Activated naive CD4-positive, alpha-beta T cell treated with anti-CD3 and anti-CD28 coated beads, Interleukin-2, amount 50 U/mL, for 72 hours (primary cell): ENCODE measurements at regions not wholly inside any gene's neighbourhood (a gene's known extent, or its start where the extent isn't known, plus 50 kb on each side); places are given as distances from the start of the nearest gene placed in this dataset.
"Not testable (repeated sequence)": the region's sequence is repeated elsewhere in the genome, so short reads cannot be mapped to it uniquely, and the experiment has no call there.

Source experiments
- ATAC-seq, 2 donors: fragments of 150-1000 bp; cut with Tn5 transposase; 2 replicates each; pipeline ENCODE4 v1.10.0; 2021; ENCODE audit warnings: mild to moderate bottlenecking in 2 of 2, moderate library complexity in 2 of 2
- DNase-seq, 2 donors: peaks; one replicate each; pipeline ENCODE4 v3.0.0; 2021 to 2022; ENCODE audit warnings: low spot score in 2 of 2
- H3K27ac Mint-ChIP-seq, 2 donors: one replicate each; pipeline ENCODE4 v1.8.0; 2022; ENCODE audit warnings: mild to moderate bottlenecking in 2 of 2, mixed read lengths in 2 of 2
- H3K36me3 Mint-ChIP-seq, 2 donors: one replicate each; pipeline ENCODE4 v1.8.0; 2022; ENCODE audit warnings: mixed read lengths in 2 of 2
- H3K9me3 Mint-ChIP-seq, 2 donors: one replicate each; pipeline ENCODE4 v1.8.0; 2022; ENCODE audit warnings: mixed read lengths in 2 of 2

DNA sequence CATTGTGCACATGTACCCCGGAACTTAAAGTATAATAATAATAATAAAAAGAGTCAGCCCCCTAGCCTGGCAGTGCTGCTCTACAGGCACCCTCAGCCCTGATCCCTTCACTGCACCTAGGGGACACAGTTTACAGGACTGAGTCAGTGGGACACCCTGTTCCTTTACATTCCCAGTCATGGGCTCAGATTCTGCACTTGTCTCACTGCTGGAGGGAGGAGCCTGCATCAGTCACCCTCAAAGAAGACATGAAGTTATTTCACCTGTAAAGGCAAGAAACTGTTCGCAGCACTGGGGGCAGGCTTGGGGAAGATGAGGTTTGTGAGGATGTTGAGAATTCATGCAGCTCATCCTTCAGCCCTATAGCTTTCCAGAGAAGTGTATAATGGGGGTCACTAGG, 50.7 kb upstream of the VPREB1 start:
- no peak for ATAC-seq
- Mint-ChIP-seq H3K36me3 (peaks cover 0 to 5% of the 10 kb centered on the region in 2 donors), H3K9me3 (no peaks in the 10 kb centered on the region), H3K27ac (no peak overlapping the region)
- no peak for DNase-seq

DNA sequence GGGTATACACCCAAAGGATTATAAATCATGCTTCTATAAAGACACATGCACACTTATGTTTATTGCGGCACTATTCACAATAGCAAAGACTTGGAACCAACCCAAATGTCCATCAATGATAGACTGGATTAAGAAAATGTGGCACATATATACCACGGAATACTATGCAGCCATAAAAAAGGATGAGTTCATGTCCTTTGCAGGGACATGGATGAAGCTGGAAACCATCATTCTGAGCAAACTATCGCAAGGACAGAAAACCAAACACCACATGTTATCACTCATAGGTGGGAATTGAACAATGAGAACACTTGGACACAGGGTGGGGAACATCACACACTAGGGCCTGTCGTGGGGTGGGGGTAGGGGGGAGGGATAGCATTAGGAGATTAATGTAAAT, 51.1 kb upstream of the VPREB1 start:
- not testable (repeated sequence) for ATAC-seq, DNase-seq, H3K27ac Mint-ChIP-seq, H3K9me3 Mint-ChIP-seq, H3K36me3 Mint-ChIP-seq

DNA sequence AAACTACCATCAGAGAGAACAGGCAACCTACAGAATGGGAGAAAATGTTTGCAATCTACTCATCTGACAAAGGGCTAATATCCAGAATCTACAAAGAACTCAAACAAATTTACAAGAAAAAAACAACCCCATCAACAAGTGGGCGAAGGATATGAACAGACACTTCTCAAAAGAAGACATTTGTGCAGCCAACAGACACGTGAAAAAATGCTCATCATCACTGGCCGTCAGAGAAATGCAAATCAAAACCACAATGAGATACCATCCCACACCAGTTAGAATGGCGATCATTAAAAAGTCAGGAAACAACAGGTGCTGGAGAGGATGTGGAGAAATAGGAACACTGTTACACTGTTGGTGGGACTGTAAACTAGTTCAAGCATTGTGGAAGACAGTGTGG, 51.6 kb upstream of the VPREB1 start:
- H3K9me3 Mint-ChIP-seq, H3K36me3 Mint-ChIP-seq, H3K27ac Mint-ChIP-seq, ATAC-seq, DNase-seq: not testable (repeated sequence)

DNA sequence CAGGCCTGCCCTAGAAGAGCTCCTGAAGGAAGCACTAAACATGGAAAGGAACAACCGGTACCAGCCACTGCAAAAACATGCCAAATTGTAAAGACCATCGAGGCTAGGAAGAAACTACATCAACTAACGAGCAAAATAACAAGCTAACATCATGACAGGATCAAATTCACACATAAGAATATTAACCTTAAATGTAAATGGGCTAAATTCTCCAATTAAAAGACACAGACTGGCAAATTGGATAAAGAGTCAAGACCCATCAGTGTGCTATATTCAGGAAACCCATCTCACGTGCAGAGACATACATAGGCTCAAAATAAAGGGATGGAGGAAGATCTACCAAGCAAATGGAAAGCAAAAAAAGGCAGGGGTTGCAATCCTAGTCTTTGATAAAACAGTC, 54.8 kb upstream of the VPREB1 start:
- H3K27ac Mint-ChIP-seq, H3K9me3 Mint-ChIP-seq: not testable (repeated sequence)
- H3K36me3 Mint-ChIP-seq = peaks cover 0 to 12% of the 10 kb centered on the region in 2 donors

DNA sequence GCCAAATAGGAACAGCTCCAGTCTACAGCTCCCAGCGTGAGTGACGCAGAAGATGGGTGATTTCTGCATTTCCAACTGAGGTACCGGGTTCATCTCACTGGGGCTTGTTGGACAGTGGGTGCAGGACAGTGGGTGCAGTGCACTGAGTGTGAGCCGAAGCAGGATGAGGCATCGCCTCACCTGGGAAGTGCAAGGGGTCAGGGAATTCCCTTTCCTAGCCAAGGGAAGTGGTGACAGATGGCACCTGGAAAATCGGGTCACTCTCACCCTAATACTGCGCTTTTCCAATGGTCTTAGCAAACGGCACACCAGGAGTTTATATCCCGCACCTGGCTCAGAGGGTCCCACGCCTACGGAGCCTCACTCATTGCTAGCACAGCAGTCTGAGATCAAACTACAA, 56.7 kb upstream of the VPREB1 start:
- DNase-seq, H3K27ac Mint-ChIP-seq, H3K9me3 Mint-ChIP-seq, ATAC-seq: not testable (repeated sequence)
- H3K36me3 Mint-ChIP-seq = peaks cover 0 to 12% of the 10 kb centered on the region in 2 donors

More for the DNA sequence above, 54.8 kb upstream of the VPREB1 start:
- not testable (repeated sequence) for DNase-seq, ATAC-seq

DNA sequence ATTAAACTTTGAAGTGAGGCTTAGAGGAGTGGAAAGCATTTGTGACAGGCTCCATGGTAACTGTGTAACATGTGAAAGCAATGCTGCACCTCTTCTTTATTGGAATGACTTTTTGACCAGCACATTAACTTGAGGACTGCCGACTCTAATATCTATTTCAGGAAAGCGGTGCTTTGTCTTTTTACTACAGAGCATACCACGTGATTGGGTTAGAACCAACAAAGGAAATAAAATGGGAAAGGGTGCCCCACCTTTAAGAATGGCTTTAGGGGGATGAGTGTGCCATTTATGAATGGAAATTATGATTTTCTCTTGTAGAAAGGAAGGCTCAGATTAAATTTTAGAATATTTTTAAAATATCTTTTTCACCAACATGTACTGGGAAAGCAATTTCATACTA, 57.3 kb upstream of the VPREB1 start:
- no peak for ATAC-seq
- no peaks in the 10 kb centered on the region for H3K9me3 Mint-ChIP-seq
- peaks cover 0 to 12% of the 10 kb centered on the region in 2 donors for H3K36me3 Mint-ChIP-seq
- no peak for DNase-seq
- H3K27ac Mint-ChIP-seq = no peak overlapping the region

DNA sequence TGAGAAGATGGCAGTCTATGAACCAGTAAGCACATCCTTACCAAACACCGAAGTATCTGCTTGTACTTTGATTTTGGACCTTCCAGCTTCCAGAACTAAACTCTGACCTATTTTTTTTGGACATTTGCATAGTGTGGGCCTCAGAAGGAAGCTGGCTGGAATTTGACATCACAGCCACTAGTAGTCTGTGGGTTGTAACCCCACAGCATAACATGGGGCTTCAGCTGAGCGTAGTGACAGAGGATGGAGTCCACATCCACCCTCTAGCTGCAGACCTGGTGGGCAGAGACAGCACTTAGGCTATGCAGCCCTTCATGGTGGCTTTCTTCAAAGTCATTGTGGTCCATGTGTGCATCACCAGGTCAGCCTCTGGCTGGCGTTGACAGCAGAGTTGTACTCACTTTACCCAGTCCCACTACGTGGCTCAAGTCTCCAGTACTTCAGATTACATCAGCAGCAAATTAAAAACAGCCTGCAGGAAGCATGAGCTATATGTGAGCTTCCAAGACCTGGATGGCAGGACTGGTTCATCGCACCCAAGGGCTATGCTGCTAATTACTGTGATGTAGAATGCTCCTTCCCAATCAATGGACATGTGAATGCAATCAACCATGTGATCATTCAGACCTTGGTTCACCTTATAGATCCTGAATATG, 58.6 kb upstream of the VPREB1 start:
- H3K27ac Mint-ChIP-seq = no peak overlapping the region
- DNase-seq (no peak), ATAC-seq (no peak)
- no peaks in the 10 kb centered on the region for H3K9me3 Mint-ChIP-seq
- H3K36me3 Mint-ChIP-seq = peaks cover 0 to 12% of the 10 kb centered on the region in 2 donors

DNA sequence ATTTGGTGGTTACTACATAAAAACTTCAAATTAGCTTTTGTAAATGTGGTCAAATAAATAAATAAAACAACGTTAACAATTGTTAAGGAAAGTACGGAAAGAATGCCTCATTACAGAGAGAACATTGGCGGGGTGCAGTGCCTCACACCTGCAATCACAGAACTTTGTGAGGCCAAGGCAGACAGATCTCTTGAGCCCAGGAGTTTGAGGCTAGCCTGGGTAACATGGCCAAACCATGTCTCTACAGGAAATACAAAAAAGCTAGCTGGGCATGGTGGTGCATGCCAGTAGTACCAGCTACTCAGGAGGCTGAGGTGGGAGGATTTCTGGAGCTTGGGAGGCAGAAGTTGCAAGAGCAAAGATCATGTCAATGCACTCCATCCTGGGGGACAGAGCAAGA, 59.4 kb upstream of the VPREB1 start:
- peaks cover 0 to 12% of the 10 kb centered on the region in 2 donors for H3K36me3 Mint-ChIP-seq
- ATAC-seq (no peak), DNase-seq (no peak)
- no peaks in the 10 kb centered on the region for H3K9me3 Mint-ChIP-seq
- no peak overlapping the region for H3K27ac Mint-ChIP-seq

DNA sequence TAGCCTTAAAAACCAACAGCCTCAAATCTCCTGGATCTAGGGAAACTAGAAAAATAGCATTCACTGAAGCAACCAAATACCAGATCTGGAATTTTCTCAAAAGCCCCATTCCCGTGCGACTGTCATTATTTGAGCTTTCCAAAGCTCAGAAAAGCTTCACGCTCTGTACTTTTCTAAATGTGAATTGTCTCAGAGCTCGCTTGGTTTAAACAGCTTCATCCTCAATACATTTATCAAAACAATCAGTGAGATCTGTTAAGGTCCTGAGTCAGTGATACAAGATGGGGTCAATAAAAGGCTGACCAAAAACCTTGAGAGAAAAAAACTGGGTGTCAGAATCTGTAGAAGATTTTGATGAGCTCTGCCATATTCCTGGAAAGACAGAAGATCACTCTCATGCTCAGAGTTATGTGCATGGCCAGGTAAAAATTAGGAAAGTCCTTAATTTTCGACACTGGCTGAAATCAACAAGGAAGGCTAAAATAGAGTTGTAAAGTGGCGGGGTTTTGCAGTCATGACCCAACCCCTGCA, 60.2 kb upstream of the VPREB1 start:
- Mint-ChIP-seq H3K27ac (no peak overlapping the region), H3K36me3 (peaks cover 0 to 12% of the 10 kb centered on the region in 2 donors), H3K9me3 (no peaks in the 10 kb centered on the region)
- DNase-seq (no peak), ATAC-seq (no peak)

DNA sequence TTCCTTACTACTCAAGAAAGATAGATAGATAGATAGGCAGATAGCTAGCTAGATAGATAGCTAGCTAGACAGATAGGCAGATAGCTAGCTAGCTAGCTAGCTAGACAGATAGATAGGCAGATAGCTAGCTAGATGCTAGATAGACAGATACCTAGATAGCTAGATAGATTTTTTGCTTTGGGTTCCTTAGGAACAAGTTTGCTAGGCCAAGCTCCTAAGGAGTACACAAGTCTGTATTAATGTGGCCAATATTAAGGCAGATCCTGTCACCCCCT, 61.7 kb upstream of the VPREB1 start:
- Mint-ChIP-seq H3K27ac (no peak overlapping the region), H3K9me3 (no peaks in the 10 kb centered on the region), H3K36me3 (peaks cover 0 to 5% of the 10 kb centered on the region in 2 donors)
- DNase-seq = no peak
- ATAC-seq = no peak

DNA sequence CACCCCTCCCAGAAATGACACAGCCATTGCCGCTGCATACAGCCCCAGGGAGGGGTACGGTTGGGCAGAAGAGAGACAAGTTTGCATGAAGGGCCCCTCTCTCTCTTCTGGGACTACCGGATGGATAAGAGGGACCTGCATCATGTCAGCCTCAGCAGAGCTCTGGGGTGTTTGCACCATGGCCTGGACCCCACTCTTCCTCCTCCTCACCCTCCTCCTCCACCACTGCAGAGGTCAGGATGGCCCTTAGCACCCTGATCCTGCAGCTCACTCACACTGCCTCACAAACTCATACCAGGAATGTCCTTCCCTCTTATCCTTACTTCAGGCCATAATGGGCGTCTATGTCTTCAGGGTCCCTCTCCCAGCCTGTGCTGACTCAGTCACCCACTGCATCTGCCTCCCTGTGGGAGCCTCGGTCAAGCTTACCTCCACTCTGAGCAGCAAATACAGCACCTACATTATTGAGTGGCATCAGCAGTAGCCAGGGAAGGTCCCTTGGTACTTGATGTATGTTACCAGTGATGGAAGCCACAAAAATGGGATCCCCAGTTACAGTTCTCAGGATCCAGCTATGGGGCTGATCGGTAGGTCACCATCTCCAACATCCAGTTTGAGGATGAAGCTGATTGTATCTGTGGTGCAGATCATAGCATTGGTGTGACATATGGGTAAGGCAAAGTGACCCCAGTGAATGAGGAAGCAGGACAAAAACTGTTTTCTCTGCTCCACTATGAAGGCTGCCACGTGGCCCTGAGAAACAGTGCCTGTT, 62.2 kb upstream of the VPREB1 start:
- ATAC-seq = no peak
- H3K27ac Mint-ChIP-seq = no peak overlapping the region
- no peak for DNase-seq
- H3K9me3 Mint-ChIP-seq = no peaks in the 10 kb centered on the region
- H3K36me3 Mint-ChIP-seq = peaks cover 0 to 4% of the 10 kb centered on the region in 2 donors

DNA sequence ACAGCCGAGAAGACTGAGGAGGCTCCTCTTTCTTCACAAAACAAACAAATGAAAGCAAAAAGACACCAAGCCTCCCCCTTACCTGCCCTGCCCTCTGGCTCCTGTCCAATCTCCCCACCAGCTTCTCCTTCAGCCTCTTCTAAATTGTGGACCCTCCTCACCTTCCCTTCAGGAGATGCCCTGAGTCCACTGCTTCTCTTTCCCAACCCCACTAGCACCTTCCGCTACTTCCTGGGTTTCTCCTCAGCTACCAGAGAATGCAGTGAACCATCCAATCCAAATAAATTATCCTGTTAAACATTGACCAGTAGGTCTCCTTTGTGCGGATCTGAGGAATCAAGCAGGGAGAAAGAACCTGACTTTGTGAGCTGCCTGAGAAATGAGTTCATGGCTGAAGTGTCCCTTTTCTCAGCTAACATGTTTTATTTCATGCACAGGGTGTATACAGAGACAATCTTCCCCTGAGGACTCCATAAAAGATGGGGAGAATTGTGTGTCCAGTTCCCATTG, 63.2 kb upstream of the VPREB1 start:
- DNase-seq (no peak), ATAC-seq (no peak)
- no peak overlapping the region for H3K27ac Mint-ChIP-seq
- no peaks in the 10 kb centered on the region for H3K36me3 Mint-ChIP-seq
- H3K9me3 Mint-ChIP-seq = no peaks in the 10 kb centered on the region

DNA sequence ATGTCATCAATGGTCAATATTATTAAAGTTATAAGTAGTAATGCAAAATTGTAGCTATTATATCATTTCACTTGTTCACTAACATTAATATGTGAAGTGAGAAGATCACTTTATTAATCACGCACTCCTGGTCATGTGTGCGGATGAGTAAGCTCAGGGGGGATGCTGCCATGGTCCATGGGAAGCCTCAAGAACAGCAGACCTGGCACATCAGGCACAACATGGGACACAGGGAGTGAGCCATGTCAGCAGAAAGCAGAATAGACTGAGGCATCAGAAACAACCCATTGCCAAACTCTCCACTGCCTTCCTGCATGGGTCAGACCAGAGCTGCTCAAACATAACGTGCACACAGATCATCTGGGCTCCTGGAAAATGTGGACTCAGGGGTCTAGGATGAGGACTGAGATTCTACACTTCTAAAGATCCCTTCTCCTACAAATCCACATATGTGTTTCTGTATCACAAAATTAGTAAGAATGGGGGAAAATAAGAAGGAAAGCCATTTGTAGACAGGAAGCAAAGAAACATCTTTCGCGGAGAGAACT, 63.8 kb upstream of the VPREB1 start:
- ATAC-seq = no peak
- Mint-ChIP-seq H3K27ac (no peak overlapping the region), H3K9me3 (no peaks in the 10 kb centered on the region), H3K36me3 (no peaks in the 10 kb centered on the region)
- DNase-seq = no peak

DNA sequence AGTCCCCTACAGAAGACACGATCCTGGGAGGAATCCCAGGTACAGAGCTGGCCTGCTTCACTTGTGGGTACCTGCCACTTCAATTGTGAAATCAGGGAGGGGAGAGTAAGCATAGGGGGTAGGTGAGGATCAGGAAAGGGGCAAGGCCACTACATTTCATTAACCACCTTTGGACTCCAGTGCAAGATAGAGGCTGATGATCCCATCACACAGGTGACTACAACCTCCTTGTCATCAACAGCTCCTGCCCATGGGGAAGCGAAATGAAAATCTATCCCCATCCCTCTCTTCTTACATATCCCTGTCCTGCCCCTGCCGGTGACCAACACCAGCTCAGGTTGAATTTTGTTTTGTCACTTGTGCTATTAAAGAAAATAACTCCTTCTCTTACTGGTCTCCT, 64.7 kb upstream of the VPREB1 start:
- no peaks in the 10 kb centered on the region for H3K9me3 Mint-ChIP-seq
- H3K36me3 Mint-ChIP-seq = no peaks in the 10 kb centered on the region
- DNase-seq = no peak
- peak overlapping the region in 1 of 2 donors; percentile 74 for H3K27ac Mint-ChIP-seq
- no peak for ATAC-seq

DNA sequence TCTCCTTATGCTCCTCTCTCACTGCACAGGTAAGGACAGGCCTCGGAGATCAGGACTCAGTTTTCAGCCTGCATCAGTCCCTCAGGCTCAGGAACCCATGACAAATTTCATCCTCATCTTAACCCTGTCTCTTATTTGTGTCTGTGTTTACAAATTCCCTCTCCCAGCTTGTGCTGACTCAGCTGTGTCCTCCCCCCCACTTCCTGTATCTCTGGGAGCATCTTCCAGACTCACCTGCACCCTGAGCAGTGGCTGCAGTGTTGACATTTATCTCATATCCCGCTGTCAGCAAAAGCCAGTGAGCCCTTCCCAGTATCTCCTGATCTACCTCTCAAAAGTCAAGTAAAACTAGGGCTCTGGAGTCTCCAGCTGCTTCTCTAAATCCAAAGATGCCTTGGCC, 65.6 kb upstream of the VPREB1 start:
- no peak for ATAC-seq
- no peak for DNase-seq
- H3K36me3 Mint-ChIP-seq = no peaks in the 10 kb centered on the region
- no peaks in the 10 kb centered on the region for H3K9me3 Mint-ChIP-seq
- H3K27ac Mint-ChIP-seq = no peak overlapping the region

DNA sequence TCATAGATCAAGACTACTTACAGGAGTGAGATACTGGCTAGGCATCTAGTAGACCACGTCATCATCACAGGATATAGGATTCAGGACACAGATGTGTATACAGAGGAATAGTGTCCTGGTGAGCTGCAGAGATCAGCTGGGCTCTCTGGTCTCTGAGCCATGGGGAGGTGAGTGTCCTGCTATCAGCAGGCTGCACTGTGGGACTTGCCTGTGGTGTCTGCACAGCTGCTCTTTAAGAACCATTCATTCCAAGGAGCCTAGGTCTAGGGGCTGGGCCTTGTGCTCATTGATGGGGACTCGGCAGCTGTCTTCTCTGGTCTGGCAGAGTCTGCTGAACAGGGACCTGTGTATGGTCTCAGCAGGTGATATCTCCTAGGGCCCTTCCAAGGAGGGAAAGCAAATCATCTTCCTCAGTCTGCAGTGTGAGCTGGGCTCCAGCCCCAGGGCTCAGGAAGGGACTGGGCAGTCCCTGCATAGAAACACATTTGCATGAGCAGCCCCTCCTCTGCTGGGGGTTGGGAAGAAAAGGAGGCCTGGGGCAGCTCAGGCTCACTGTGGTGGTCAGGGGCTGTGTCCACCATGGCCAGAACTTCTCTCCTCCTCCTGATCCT, 66.1 kb upstream of the VPREB1 start:
- ATAC-seq = no peak
- H3K36me3 Mint-ChIP-seq = no peaks in the 10 kb centered on the region
- H3K27ac Mint-ChIP-seq = no peak overlapping the region
- H3K9me3 Mint-ChIP-seq = no peaks in the 10 kb centered on the region
- DNase-seq = no peak

DNA sequence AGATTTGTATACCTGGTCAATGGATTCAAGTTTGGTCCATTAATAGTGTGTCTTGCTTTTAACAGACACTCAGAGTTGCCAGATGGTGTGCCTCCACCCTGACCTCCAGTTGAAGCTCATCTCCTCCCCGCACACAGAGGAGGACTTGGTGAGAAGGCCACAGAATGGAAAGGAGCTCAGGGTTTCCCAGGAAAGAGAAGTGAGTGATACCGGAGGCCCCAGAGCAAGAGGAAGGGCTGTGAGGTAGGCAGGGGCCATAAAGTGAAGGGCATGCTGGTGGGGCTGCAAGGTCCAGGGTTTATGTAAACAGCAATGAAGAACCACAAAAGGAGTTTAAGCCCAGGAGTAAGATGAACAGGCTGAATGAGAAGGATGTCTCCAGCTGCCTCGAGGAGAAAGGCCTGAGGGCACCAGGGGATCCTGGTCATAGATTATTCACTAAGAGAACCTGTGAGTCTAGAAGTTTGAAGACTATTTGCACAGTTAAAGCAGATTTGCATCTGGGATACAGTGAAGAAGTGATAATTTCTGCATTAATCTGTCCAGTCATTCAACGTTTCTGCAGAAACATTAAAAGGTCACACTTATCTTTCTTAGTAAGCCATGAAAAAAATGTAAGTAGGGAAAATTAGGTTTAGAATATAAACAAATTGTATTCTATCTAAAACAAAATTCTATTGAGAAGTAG, 67.5 kb upstream of the VPREB1 start:
- H3K27ac Mint-ChIP-seq = no peak overlapping the region
- ATAC-seq = no peak
- no peaks in the 10 kb centered on the region for H3K36me3 Mint-ChIP-seq

More for the DNA sequence above, 67.5 kb upstream of the VPREB1 start:
- DNase-seq = no peak
- H3K9me3 Mint-ChIP-seq = no peaks in the 10 kb centered on the region
